Hepatocyte (in vitro differentiated cells): ENCODE measurements at regions not wholly inside any gene's neighbourhood (a gene's known extent, or its start where the extent isn't known, plus 50 kb on each side); places are given as distances from the start of the nearest gene placed in this dataset.
"Not testable (repeated sequence)": the region's sequence is repeated elsewhere in the genome, so short reads cannot be mapped to it uniquely, and the experiment has no call there.

Source experiments
- EZH2 ChIP-seq: fragments of 200-600 bp; sonication (generic); IDR thresholded peaks from 2 replicates; pipeline ENCODE4 v1.6.1; 2016; ENCODE audit warnings: antibody characterized with exemption, mild to moderate bottlenecking, borderline replicate concordance
- TF ChIP-seq, protein P1 (sequence below): fragments of 200-600 bp; sonication (generic); IDR thresholded peaks from 2 replicates; pipeline ENCODE4 v1.5.1; 2016; ENCODE audit warnings: antibody characterized with exemption, mild to moderate bottlenecking; ENCODE audit not compliant: poor library complexity

DNA sequence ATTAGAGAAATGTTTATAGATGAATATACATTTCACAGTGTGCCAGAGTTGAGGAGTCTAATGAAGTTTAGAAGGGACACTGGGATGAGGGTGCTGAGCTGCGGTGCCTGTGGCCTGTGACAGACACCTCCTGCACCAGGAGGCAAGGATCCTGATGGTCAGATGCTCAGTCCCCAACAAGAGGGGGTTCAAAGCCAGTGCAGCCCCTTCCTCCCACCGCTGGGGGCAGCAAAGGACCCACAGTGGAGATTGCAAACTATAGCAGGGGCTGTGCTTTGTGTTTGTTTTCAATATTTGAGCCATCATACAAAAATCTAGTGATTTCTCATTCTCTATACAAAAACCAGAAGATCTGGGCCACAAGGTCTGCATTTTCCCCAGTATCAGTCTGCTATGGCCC is 170.5 kb upstream of the PLGLB2 start:
- TF ChIP-seq, protein P1, sequence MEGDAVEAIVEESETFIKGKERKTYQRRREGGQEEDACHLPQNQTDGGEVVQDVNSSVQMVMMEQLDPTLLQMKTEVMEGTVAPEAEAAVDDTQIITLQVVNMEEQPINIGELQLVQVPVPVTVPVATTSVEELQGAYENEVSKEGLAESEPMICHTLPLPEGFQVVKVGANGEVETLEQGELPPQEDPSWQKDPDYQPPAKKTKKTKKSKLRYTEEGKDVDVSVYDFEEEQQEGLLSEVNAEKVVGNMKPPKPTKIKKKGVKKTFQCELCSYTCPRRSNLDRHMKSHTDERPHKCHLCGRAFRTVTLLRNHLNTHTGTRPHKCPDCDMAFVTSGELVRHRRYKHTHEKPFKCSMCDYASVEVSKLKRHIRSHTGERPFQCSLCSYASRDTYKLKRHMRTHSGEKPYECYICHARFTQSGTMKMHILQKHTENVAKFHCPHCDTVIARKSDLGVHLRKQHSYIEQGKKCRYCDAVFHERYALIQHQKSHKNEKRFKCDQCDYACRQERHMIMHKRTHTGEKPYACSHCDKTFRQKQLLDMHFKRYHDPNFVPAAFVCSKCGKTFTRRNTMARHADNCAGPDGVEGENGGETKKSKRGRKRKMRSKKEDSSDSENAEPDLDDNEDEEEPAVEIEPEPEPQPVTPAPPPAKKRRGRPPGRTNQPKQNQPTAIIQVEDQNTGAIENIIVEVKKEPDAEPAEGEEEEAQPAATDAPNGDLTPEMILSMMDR, result not testable (repeated sequence)
- not testable (repeated sequence) for TF ChIP-seq EZH2
